ENCODE measurements at regions not wholly inside any gene's neighbourhood (a gene's known extent, or its start where the extent isn't known, plus 50 kb on each side); places are given as distances from the start of the nearest gene placed in this dataset.

GRCh38 chr6:4489538-4489937 lies 286.7 kb upstream of the CDYL start:
- TF ChIP-seq POLR2AphosphoS5 (IDR thresholded peaks at IDR 0.05) (no peak), CTCF (IDR thresholded peaks at IDR 0.05) (no peak), POLR2A (IDR thresholded peaks at IDR 0.05) (no peak)

Measured in sigmoid colon (tissue), 4 donors.